Suppressor macrophage treated with lipopolysaccharide for 1 hour (primary cell): ENCODE measurements at regions not wholly inside any gene's neighbourhood (a gene's known extent, or its start where the extent isn't known, plus 50 kb on each side); places are given as distances from the start of the nearest gene placed in this dataset.

Experiments used
- DNase-seq, 3 donors: peaks; one replicate each; pipeline ENCODE4 v3.0.0-alpha.2; 2020 to 2022

GRCh38 chr4:123338715-123339114, 57.9 kb upstream of the SPRY1 start:
- no peak for DNase-seq

GRCh38 chr4:123339507-123340380, 56.9 kb upstream of the SPRY1 start:
- DNase-seq = no peak

- DNase-seq = peak; percentile 75 to 92 (median 91)
These were observed 56.3 kb upstream of the SPRY1 start for GRCh38 chr4:123340381-123340701.

- DNase-seq = no peak
These were observed 54.1 kb upstream of the SPRY1 start for GRCh38 chr4:123342498-123342897.

- peak; percentile 17 to 47 (median 31) for DNase-seq
These were observed 53.1 kb upstream of the SPRY1 start for GRCh38 chr4:123343400-123344041.

DNA sequence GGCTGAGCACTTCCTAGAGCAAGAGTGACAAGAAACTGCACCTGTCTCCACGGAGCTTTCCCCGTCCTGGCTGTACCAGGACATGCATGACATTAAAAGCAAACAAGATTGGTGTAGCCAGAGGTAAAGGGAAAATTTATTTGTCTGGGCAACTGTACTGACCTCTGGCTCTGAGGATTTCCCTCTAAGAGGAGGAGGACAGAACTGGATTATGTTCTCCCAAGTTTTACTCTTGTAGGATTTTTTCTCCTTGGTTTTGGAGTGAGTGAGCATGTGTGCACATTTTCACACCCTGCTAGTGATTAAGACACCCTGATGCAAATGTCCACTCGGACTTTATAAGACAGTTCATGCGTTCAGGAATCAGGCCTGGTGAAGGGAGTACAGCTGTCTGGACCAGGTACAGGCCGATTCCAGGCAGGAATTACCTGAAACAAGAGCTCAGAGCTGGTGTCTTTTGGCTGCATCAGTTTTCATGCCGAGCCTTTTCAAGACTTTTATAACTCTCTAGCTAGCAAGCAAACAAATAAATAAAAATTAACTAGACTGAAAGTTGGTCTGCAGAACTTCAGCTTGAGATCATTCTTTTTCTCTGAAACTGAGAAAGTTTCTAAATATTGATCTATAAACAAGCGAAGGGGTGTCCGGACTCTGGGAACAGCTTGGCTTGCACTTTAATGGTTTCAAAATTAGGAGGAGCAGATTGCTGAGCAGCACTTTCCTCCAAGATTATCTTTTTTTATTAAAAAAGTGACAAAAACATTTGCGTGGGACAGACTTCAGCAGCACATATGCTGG, 51.3 kb upstream of the SPRY1 start:
- DNase-seq = no peak

DNA sequence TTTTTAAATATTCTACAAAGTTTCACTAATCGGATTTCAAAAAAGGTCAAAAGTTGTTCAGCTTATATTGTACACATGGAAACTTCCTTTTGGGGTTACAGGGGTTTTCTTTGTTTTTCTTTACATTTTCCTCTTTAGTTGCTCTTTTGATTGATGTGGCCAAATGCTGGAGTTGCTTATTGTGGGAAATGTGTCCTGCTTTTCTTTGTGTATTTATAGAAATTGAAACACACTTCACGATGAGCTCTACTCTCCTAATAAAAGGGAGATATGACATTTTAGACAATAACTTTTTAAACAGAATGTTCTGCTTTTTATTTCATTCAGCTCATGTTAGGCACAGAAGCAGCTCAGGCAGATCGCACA, 50.7 kb upstream of the SPRY1 start:
- no peak for DNase-seq

DNA sequence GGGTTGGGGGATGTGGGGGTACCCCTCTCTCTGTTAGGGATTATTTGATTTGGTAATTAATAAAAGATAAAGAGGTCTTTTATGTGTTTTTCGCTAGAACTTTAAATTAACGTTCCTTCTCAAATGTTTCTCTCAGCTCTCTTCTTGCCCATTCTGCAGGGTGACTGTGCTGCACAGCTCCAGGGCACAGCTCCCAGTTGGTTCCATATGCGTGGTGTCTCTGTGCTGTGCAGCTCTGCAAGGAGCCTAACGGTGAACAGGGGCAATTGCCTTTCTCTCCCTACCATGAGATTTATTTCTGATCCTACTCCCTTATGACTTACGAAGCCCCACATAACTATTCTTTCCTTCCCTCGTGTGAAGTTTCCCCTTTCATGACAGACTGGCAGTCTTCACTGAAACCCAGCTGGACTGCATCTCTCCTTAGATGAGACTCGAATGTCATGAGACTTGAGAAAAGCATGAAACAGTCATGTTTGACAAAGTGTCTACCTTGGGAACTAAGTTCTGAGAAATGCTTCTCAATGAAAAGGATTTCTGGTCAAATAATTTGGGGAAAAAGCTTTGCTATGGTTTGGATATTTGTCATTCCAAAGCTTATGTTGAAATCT, 50.2 kb upstream of the SPRY1 start:
- DNase-seq = no peak
